Caco-2 (cell line): ENCODE measurements at regions not wholly inside any gene's neighbourhood (a gene's known extent, or its start where the extent isn't known, plus 50 kb on each side); places are given as distances from the start of the nearest gene placed in this dataset.

ENCODE experiments used
- BruUV-seq: library from RNA; stranded (reverse); fragments of 400-500 nt; replicated peaks from 2 replicates; lab custom pipeline; 2021; lab: Mats Ljungman, UMichigan
- CTCF ChIA-PET: fragments of 300-600 bp; sonication (Branson Sonifier 250); formaldehyde crosslinking; loops from one replicate; lab custom pipeline; 2022; ENCODE audit warnings: antibody characterized with exemption; lab: Charles Lee
- POLR2A ChIA-PET: fragments of 300-600 bp; sonication (Branson Sonifier 250); formaldehyde crosslinking; loops from one replicate; lab custom pipeline; 2022; ENCODE audit warnings: antibody characterized with exemption; lab: Charles Lee
- DNase-seq, 2 experiments: peaks; one replicate each; pipeline versions ENCODE4 v3.0.0 to v3.0.0-alpha.2; 2020 to 2022
- H3K27me3 ChIP-seq: replicated peaks from 2 replicates; pipeline ENCODE4 v1.6.0; 2011; ENCODE audit warnings: low read length; ENCODE audit not compliant: control insufficient read depth, insufficient read depth
- H3K36me3 ChIP-seq: 2 replicates; pipeline ENCODE4 v1.5.1; 2011; ENCODE audit warnings: low read length; ENCODE audit not compliant: control insufficient read depth, insufficient read depth
- H3K4me1 ChIP-seq: fragments of 250-450 bp; sonication (Bioruptor Pico); 2 replicates; pipeline ENCODE4 v1.5.1; 2020; ENCODE audit warnings: mild to moderate bottlenecking
- H3K4me3 ChIP-seq: 2 replicates; pipeline ENCODE4 v1.5.1; 2011; ENCODE audit warnings: low read depth, mild to moderate bottlenecking, control low read depth, low read length
- H3K9me3 ChIP-seq: fragments of 250-450 bp; sonication (Bioruptor Pico); 2 replicates; pipeline ENCODE4 v1.5.1; 2020; ENCODE audit warnings: mild to moderate bottlenecking, moderate library complexity
- H3K27ac Mint-ChIP-seq: one replicate; pipeline ENCODE4 v1.8.0; 2022; ENCODE audit warnings: mixed read lengths; ENCODE audit not compliant: unreplicated experiment
- H3K27me3 Mint-ChIP-seq: one replicate; pipeline ENCODE4 v1.8.0; 2022; ENCODE audit warnings: mixed read lengths; ENCODE audit not compliant: insufficient read depth, unreplicated experiment
- H3K36me3 Mint-ChIP-seq: one replicate; pipeline ENCODE4 v1.8.0; 2022; ENCODE audit warnings: mild to moderate bottlenecking, mixed read lengths; ENCODE audit not compliant: insufficient read depth, unreplicated experiment
- H3K4me1 Mint-ChIP-seq: one replicate; pipeline ENCODE4 v1.8.0; 2022; ENCODE audit warnings: low read depth, mixed read lengths; ENCODE audit not compliant: unreplicated experiment
- H3K4me3 Mint-ChIP-seq: one replicate; pipeline ENCODE4 v1.8.0; 2022; ENCODE audit warnings: mild to moderate bottlenecking, moderate library complexity, mixed read lengths; ENCODE audit not compliant: unreplicated experiment
- H3K9me3 Mint-ChIP-seq: one replicate; pipeline ENCODE4 v1.8.0; 2022; ENCODE audit warnings: mixed read lengths; ENCODE audit not compliant: unreplicated experiment
- intact Hi-C: fragments of 100-400 bp; cut with micrococcal nuclease; formaldehyde crosslinking; loops from one replicate; pipeline ENCODE4 v1.10.0; 2022; ENCODE audit not compliant: unreplicated experiment
- TF ChIP-seq, protein P1 (sequence below), 2 experiments: fragments of 200-600 bp in 1 of 2; IDR thresholded peaks; 1 replicate in 1 of 2; 2 replicates in 1 of 2; pipeline versions ENCODE4 v1.5.1 to v1.8.0; 2011 to 2022; ENCODE audit warnings: antibody characterized with exemption in 1 of 2, control low read depth in 1 of 2, inconsistent platforms in 1 of 2, low read depth in 1 of 2, low read length in 1 of 2, mild to moderate bottlenecking in 1 of 2, moderate library complexity in 1 of 2; ENCODE audit not compliant: insufficient read depth in 1 of 2, severe bottlenecking in 1 of 2, unreplicated experiment in 1 of 2

DNA sequence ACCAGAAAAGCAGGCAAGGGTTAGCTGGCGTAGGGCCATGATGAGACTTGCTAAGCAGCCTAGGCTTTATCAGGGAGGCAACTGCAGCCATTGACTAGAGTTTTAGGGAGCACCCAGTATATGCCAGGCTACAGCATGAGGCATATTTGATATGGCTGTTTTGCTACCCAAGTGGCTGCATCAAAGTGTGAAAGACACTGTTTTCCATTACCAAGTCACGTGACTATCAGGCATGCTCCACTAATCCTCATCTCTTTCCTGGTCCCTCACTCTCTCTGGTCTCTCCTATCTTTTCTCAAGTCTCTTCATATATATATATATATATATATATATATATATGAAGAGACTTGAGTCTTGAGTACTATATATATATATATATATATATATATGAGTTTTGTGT lies 206.7 kb upstream of the POU3F1 start:
- ChIA-PET POLR2A (no interaction called here), CTCF (no interaction called here)
- no TSS peak for BruUV-seq
- no peaks in the 10 kb centered on the region for H3K9me3 Mint-ChIP-seq
- intact Hi-C loops = no loop called here
- Histone ChIP-seq H3K9me3 (no peaks in the 10 kb centered on the region), H3K4me3 (no peak overlapping the region), H3K36me3 (no peaks in the 10 kb centered on the region), H3K4me1 (no peaks in the 10 kb centered on the region), H3K27me3 (no peaks in the 10 kb centered on the region)
- no peak overlapping the region for H3K4me3 Mint-ChIP-seq
- H3K4me1 Mint-ChIP-seq = no peaks in the 10 kb centered on the region
- no peak for DNase-seq
- no peaks in the 10 kb centered on the region for H3K36me3 Mint-ChIP-seq
- TF ChIP-seq, protein P1, sequence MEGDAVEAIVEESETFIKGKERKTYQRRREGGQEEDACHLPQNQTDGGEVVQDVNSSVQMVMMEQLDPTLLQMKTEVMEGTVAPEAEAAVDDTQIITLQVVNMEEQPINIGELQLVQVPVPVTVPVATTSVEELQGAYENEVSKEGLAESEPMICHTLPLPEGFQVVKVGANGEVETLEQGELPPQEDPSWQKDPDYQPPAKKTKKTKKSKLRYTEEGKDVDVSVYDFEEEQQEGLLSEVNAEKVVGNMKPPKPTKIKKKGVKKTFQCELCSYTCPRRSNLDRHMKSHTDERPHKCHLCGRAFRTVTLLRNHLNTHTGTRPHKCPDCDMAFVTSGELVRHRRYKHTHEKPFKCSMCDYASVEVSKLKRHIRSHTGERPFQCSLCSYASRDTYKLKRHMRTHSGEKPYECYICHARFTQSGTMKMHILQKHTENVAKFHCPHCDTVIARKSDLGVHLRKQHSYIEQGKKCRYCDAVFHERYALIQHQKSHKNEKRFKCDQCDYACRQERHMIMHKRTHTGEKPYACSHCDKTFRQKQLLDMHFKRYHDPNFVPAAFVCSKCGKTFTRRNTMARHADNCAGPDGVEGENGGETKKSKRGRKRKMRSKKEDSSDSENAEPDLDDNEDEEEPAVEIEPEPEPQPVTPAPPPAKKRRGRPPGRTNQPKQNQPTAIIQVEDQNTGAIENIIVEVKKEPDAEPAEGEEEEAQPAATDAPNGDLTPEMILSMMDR (IDR thresholded peaks at IDR 0.05; ENCODE audit: insufficient read depth in 1 of 2, low read depth in 1 of 2, low read length in 1 of 2, severe bottlenecking in 1 of 2, unreplicated experiment in 1 of 2) = no peak
- H3K27me3 Mint-ChIP-seq = no peaks in the 10 kb centered on the region
- H3K27ac Mint-ChIP-seq = no peak overlapping the region

DNA sequence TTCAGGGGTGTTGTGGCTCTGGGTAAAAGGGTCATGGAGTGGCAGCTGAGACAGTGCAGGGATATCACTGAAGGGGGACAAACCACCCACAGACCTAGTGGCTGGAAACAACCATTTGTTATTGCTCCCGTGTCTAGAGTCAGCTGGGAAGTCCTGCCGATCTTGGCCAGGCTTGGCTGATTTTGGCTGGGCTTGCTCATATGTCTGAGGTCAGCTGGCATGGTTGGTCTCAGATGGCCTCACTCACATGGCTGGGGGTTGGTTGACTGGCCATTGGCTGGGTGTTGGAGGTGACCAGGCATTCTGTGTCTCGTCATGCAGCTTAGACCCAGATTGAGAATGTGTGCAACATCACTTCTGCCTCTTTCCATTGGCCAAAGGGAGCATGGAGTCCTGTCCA lies 203.8 kb upstream of the POU3F1 start:
- Mint-ChIP-seq H3K27ac (no peak overlapping the region), H3K4me1 (no peaks in the 10 kb centered on the region), H3K4me3 (no peak overlapping the region), H3K36me3 (no peaks in the 10 kb centered on the region), H3K27me3 (no peaks in the 10 kb centered on the region), H3K9me3 (no peaks in the 10 kb centered on the region)
- Histone ChIP-seq H3K36me3 (no peaks in the 10 kb centered on the region), H3K9me3 (no peaks in the 10 kb centered on the region), H3K27me3 (no peaks in the 10 kb centered on the region), H3K4me1 (peaks cover 10% of the 10 kb centered on the region; the same call in 1 of the 2 replicates), H3K4me3 (no peak overlapping the region)
- CTCF ChIA-PET = no interaction called here
- TF ChIP-seq, protein P1 (IDR thresholded peaks at IDR 0.05; ENCODE audit: insufficient read depth in 1 of 2, low read depth in 1 of 2, low read length in 1 of 2, severe bottlenecking in 1 of 2, unreplicated experiment in 1 of 2) = no peak
- POLR2A ChIA-PET = no interaction called here
- no TSS peak for BruUV-seq
- intact Hi-C loops = no loop called here
- no peak for DNase-seq

DNA sequence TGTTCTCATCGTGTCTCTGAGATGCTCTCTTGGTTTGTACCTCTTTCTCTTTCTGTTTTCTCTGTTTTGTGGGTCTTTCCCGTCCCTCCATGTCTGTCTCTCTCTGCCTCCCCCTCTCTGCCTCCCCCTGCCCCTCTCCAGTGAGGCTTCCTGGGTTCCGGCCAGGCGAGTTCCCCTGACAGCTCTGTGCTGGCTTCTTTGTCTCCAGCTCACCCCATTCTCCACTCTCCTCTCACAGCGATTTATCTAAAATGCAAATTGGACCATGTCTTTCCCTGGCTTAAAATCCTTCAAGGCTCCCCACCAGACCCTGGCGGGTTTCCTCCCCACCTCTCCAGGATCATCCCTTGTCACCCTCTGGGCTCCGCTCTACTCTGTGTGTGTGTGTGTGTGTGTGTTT lies 202.4 kb upstream of the POU3F1 start:
- no TSS peak for BruUV-seq
- Mint-ChIP-seq H3K27ac (no peak overlapping the region), H3K36me3 (no peaks in the 10 kb centered on the region), H3K9me3 (no peaks in the 10 kb centered on the region), H3K4me3 (no peak overlapping the region), H3K4me1 (no peaks in the 10 kb centered on the region), H3K27me3 (no peaks in the 10 kb centered on the region)
- TF ChIP-seq, protein P1 (IDR thresholded peaks at IDR 0.05; ENCODE audit: insufficient read depth in 1 of 2, low read depth in 1 of 2, low read length in 1 of 2, severe bottlenecking in 1 of 2, unreplicated experiment in 1 of 2) = no peak
- ChIA-PET POLR2A (no interaction called here), CTCF (no interaction called here)
- intact Hi-C loops = no loop called here
- Histone ChIP-seq H3K36me3 (no peaks in the 10 kb centered on the region), H3K27me3 (no peaks in the 10 kb centered on the region), H3K4me1 (peaks cover 10% of the 10 kb centered on the region; the same call in 1 of the 2 replicates), H3K4me3 (no peak overlapping the region), H3K9me3 (no peaks in the 10 kb centered on the region)
- no peak for DNase-seq
